Right atrium auricular region (tissue), 2 donors: ENCODE measurements at regions not wholly inside any gene's neighbourhood (a gene's known extent, or its start where the extent isn't known, plus 50 kb on each side); places are given as distances from the start of the nearest gene placed in this dataset.

ENCODE experiments used
- DNase-seq: peaks from one replicate; pipeline ENCODE4 v3.0.0-alpha.2; 2019; ENCODE audit warnings: low spot score
- H3K27ac ChIP-seq, 2 donors: fragments of 200-600 bp; sonication (generic); 1 replicate in 1 of 2; 2 replicates in 1 of 2; pipeline ENCODE4 v1.5.1; 2016 to 2019
- H3K27me3 ChIP-seq, 2 donors: fragments of 200-600 bp; sonication (generic); one replicate each; pipeline versions ENCODE4 v1.5.1 to v1.6.0; 2017 to 2019
- H3K36me3 ChIP-seq: fragments of 200-600 bp; sonication (generic); one replicate; pipeline ENCODE4 v1.5.1; 2016
- H3K4me1 ChIP-seq, 2 donors: fragments of 200-600 bp; sonication (generic); one replicate each; pipeline versions ENCODE4 v1.5.1 to v1.6.0; 2017 to 2019
- H3K4me3 ChIP-seq, 2 donors: fragments of 200-600 bp; sonication (generic); 1 replicate in 1 of 2; 2 replicates in 1 of 2; pipeline ENCODE4 v1.5.1; 2017 to 2019; ENCODE audit warnings: mild to moderate bottlenecking in 1 of 2, moderate library complexity in 1 of 2
- H3K9me3 ChIP-seq, 2 donors: fragments of 200-600 bp; sonication (generic); one replicate each; pipeline ENCODE4 v1.5.1; 2019
- CTCF ChIP-seq, 2 donors: fragments of 200-600 bp; sonication (generic); IDR thresholded peaks; one replicate each; pipeline ENCODE4 v1.5.1; 2019; ENCODE audit warnings: antibody characterized with exemption in 2 of 2

- H3K4me3 ChIP-seq: no peak overlapping the region
- TF ChIP-seq CTCF (IDR thresholded peaks at IDR 0.05): no peak
- no peak overlapping the region for H3K27ac ChIP-seq
- H3K4me1 ChIP-seq: no peaks in the 10 kb centered on the region
- no peak for DNase-seq
- H3K36me3 ChIP-seq: no peaks in the 10 kb centered on the region
- no peaks in the 10 kb centered on the region for H3K9me3 ChIP-seq
- H3K27me3 ChIP-seq: no peaks in the 10 kb centered on the region
These were observed 913.9 kb downstream of the FSTL5 start for GRCh38 chr4:161249779-161250440.

- Histone ChIP-seq H3K9me3 (no peaks in the 10 kb centered on the region), H3K27ac (no peak overlapping the region), H3K27me3 (no peaks in the 10 kb centered on the region), H3K4me1 (no peaks in the 10 kb centered on the region), H3K36me3 (no peaks in the 10 kb centered on the region), H3K4me3 (no peak overlapping the region)
- TF ChIP-seq CTCF (IDR thresholded peaks at IDR 0.05): no peak
- DNase-seq: no peak
These were observed 914.9 kb downstream of the FSTL5 start for GRCh38 chr4:161248880-161249279.

- Histone ChIP-seq H3K4me3 (no peak overlapping the region), H3K27ac (no peak overlapping the region), H3K36me3 (no peaks in the 10 kb centered on the region), H3K27me3 (no peaks in the 10 kb centered on the region), H3K4me1 (no peaks in the 10 kb centered on the region), H3K9me3 (no peaks in the 10 kb centered on the region)
- no peak for DNase-seq
- no peak for TF ChIP-seq CTCF (IDR thresholded peaks at IDR 0.05)
These were observed 916.0 kb downstream of the FSTL5 start for GRCh38 chr4:161247831-161248230.

- no peak for TF ChIP-seq CTCF (IDR thresholded peaks at IDR 0.05)
- Histone ChIP-seq H3K4me1 (no peaks in the 10 kb centered on the region), H3K9me3 (no peaks in the 10 kb centered on the region), H3K27ac (no peak overlapping the region), H3K4me3 (no peak overlapping the region), H3K36me3 (no peaks in the 10 kb centered on the region), H3K27me3 (no peaks in the 10 kb centered on the region)
- DNase-seq: no peak
These were observed 925.8 kb downstream of the FSTL5 start for GRCh38 chr4:161238033-161238432.

GRCh38 chr4:161237495-161237894 lies 926.3 kb downstream of the FSTL5 start:
- Histone ChIP-seq H3K27ac (no peak overlapping the region), H3K4me3 (no peak overlapping the region), H3K4me1 (no peaks in the 10 kb centered on the region), H3K9me3 (no peaks in the 10 kb centered on the region), H3K27me3 (no peaks in the 10 kb centered on the region), H3K36me3 (no peaks in the 10 kb centered on the region)
- TF ChIP-seq CTCF (IDR thresholded peaks at IDR 0.05): no peak
- no peak for DNase-seq

- H3K27me3 ChIP-seq: no peaks in the 10 kb centered on the region
- H3K4me1 ChIP-seq: no peaks in the 10 kb centered on the region
- no peaks in the 10 kb centered on the region for H3K36me3 ChIP-seq
- TF ChIP-seq CTCF (IDR thresholded peaks at IDR 0.05): no peak
- DNase-seq: no peak
- H3K9me3 ChIP-seq: no peaks in the 10 kb centered on the region
- no peak overlapping the region for H3K4me3 ChIP-seq
- H3K27ac ChIP-seq: no peak overlapping the region
These were observed 938.5 kb downstream of the FSTL5 start for GRCh38 chr4:161225327-161225726.
